ENCODE measurements at regions not wholly inside any gene's neighbourhood (a gene's known extent, or its start where the extent isn't known, plus 50 kb on each side); places are given as distances from the start of the nearest gene placed in this dataset.

GRCh38 chr15:38059665-38060064, 125.2 kb downstream of the TMCO5A start:
- Histone ChIP-seq H3K27ac (ENCODE audit: low read length) (no peak overlapping the region), H3K79me2 (replicated peaks; ENCODE audit: insufficient read depth, low read length) (no peaks in the 10 kb centered on the region), H3K9me2 (ENCODE audit: insufficient read depth, low read length) (no peaks in the 10 kb centered on the region), H3K36me3 (ENCODE audit: insufficient read depth, low read length) (no peaks in the 10 kb centered on the region), H3K4me3 (ENCODE audit: low read length) (no peak overlapping the region), H3K9me3 (ENCODE audit: low read length) (no peaks in the 10 kb centered on the region), H3F3A (ENCODE audit: insufficient read depth, low read length, poor library complexity, severe bottlenecking) (no peaks in the 10 kb centered on the region), H4K20me1 (ENCODE audit: insufficient read depth) (no peaks in the 10 kb centered on the region), H2AFZ (ENCODE audit: low read depth, low read length) (no peak overlapping the region), H3K9ac (ENCODE audit: low read length) (no peak overlapping the region), H3K27me3 (ENCODE audit: insufficient read depth, low read depth, low read length) (no peaks in the 10 kb centered on the region), H3K4me2 (ENCODE audit: low read length) (no peak overlapping the region)
- no peak for TF ChIP-seq MXI1 (conservative IDR thresholded peaks at IDR 0.05; ENCODE audit: poor library complexity, severe bottlenecking)
- TF ChIP-seq REST (IDR thresholded peaks at IDR 0.05; ENCODE audit: borderline replicate concordance), result no peak
- no peak for TF ChIP-seq POLR2AphosphoS5 (IDR thresholded peaks at IDR 0.05)
- no peak for TF ChIP-seq TAF1 (IDR thresholded peaks at IDR 0.05; ENCODE audit: low read depth)
- TF ChIP-seq CTCF (IDR thresholded peaks at IDR 0.05; ENCODE audit: poor library complexity, severe bottlenecking), result no peak
- TF ChIP-seq SMC3 (conservative IDR thresholded peaks at IDR 0.05; ENCODE audit: poor library complexity), result no peak
- TF ChIP-seq RAD21 (conservative IDR thresholded peaks at IDR 0.05), result no peak
- no peak for TF ChIP-seq EP300 (conservative IDR thresholded peaks at IDR 0.05; ENCODE audit: poor library complexity, severe bottlenecking)
- no peak for TF ChIP-seq EZH2 (IDR thresholded peaks at IDR 0.05; ENCODE audit: borderline replicate concordance, insufficient read depth, low read length, poor library complexity, severe bottlenecking)

- no peak overlapping the region for H2AFZ ChIP-seq (ENCODE audit: low read depth, low read length)
- no peaks in the 10 kb centered on the region for H3K9me3 ChIP-seq (ENCODE audit: low read length)
- H3K27me3 ChIP-seq (ENCODE audit: insufficient read depth, low read depth, low read length), result no peaks in the 10 kb centered on the region
- no peak overlapping the region for H3K4me2 ChIP-seq (ENCODE audit: low read length)
- H3K36me3 ChIP-seq (ENCODE audit: insufficient read depth, low read length), result no peaks in the 10 kb centered on the region
- H3K9ac ChIP-seq (ENCODE audit: low read length), result no peak overlapping the region
- H3K27ac ChIP-seq (ENCODE audit: low read length), result no peak overlapping the region
- TF ChIP-seq TAF1 (IDR thresholded peaks at IDR 0.05; ENCODE audit: low read depth), result no peak
- no peak for TF ChIP-seq MXI1 (conservative IDR thresholded peaks at IDR 0.05; ENCODE audit: poor library complexity, severe bottlenecking)
- no peak for TF ChIP-seq SMC3 (conservative IDR thresholded peaks at IDR 0.05; ENCODE audit: poor library complexity)
- no peak for TF ChIP-seq CTCF (IDR thresholded peaks at IDR 0.05; ENCODE audit: poor library complexity, severe bottlenecking)
- no peak for TF ChIP-seq EZH2 (IDR thresholded peaks at IDR 0.05; ENCODE audit: borderline replicate concordance, insufficient read depth, low read length, poor library complexity, severe bottlenecking)
- no peak for TF ChIP-seq RAD21 (conservative IDR thresholded peaks at IDR 0.05)
- no peak for TF ChIP-seq REST (IDR thresholded peaks at IDR 0.05; ENCODE audit: borderline replicate concordance)
- no peak for TF ChIP-seq POLR2AphosphoS5 (IDR thresholded peaks at IDR 0.05)
- no peak for TF ChIP-seq EP300 (conservative IDR thresholded peaks at IDR 0.05; ENCODE audit: poor library complexity, severe bottlenecking)
- no peak overlapping the region for H3K4me3 ChIP-seq (ENCODE audit: low read length)
- H3K79me2 ChIP-seq (replicated peaks; ENCODE audit: insufficient read depth, low read length), result no peaks in the 10 kb centered on the region
- H3F3A ChIP-seq (ENCODE audit: insufficient read depth, low read length, poor library complexity, severe bottlenecking), result no peaks in the 10 kb centered on the region
- no peaks in the 10 kb centered on the region for H3K9me2 ChIP-seq (ENCODE audit: insufficient read depth, low read length)
- H4K20me1 ChIP-seq (ENCODE audit: insufficient read depth), result no peaks in the 10 kb centered on the region
These were observed 127.6 kb downstream of the TMCO5A start for GRCh38 chr15:38061856-38062649.

All from neural cell (in vitro differentiated cells).